GM12878 (cell line): ENCODE measurements at regions not wholly inside any gene's neighbourhood (a gene's known extent, or its start where the extent isn't known, plus 50 kb on each side); places are given as distances from the start of the nearest gene placed in this dataset.

ENCODE experiments used
- ATAC-seq: fragments of 200-7000 bp; cut with Tn5 transposase; 3 replicates; pipeline ENCODE4 v1.9.1; 2020; ENCODE audit warnings: mild to moderate bottlenecking, moderate library complexity
- BruUV-seq: library from RNA; stranded (reverse); fragments of 400-500 nt; replicated peaks from 2 replicates; lab custom pipeline; 2021; lab: Mats Ljungman, UMichigan
- CTCF ChIA-PET: fragments of 300-600 bp; sonication (Branson Sonifier 250); formaldehyde crosslinking; extraction: SDS; loops from one replicate; lab custom pipeline; 2021; ENCODE audit warnings: inconsistent platforms; lab: Yijun Ruan, JAX
- POLR2A ChIA-PET: fragments of 350-600 bp; formaldehyde crosslinking; extraction: SDS; loops from one replicate; lab custom pipeline; 2021; ENCODE audit warnings: inconsistent platforms; lab: Charles Lee
- RAD21 ChIA-PET: fragments of 300-600 bp; sonication (Branson Sonifier 250); formaldehyde crosslinking; loops from one replicate; lab custom pipeline; 2023; ENCODE audit warnings: antibody characterized with exemption; ENCODE audit not compliant: unreplicated experiment; lab: Charles Lee
- SMC1A ChIA-PET: fragments of 300-600 bp; sonication (Branson Sonifier 250); formaldehyde crosslinking; loops from one replicate; lab custom pipeline; 2023; ENCODE audit not compliant: unreplicated experiment, uncharacterized antibody; lab: Charles Lee
- DNase-seq: peaks from one replicate; pipeline ENCODE4 v3.0.0-alpha.2; 2011; ENCODE audit warnings: low read depth, low spot score
- FAIRE-seq: peaks from 3 replicates; lab custom pipeline; 2011; peaks lifted over from hg19 to GRCh38; lab: Jason Lieb, UNC
- H2AFZ ChIP-seq: 2 replicates; pipeline ENCODE4 v1.6.0; 2011; ENCODE audit warnings: low read depth, low read length, control low read depth; ENCODE audit not compliant: control insufficient read depth
- H3K27ac ChIP-seq: 2 replicates; pipeline ENCODE4 v1.5.1; 2011; ENCODE audit warnings: control low read depth; ENCODE audit not compliant: control insufficient read depth, insufficient read depth
- H3K27me3 ChIP-seq, 2 experiments: replicated peaks in 1 of 2; 2 replicates each; pipeline versions ENCODE4 v1.6.0 to v1.6.1; 2011; ENCODE audit warnings: low read length in 1 of 2; ENCODE audit not compliant: control insufficient read depth in 2 of 2, insufficient read depth in 2 of 2
- H3K36me3 ChIP-seq, 2 experiments: 2 replicates each; pipeline ENCODE4 v1.5.1; 2011; ENCODE audit warnings: low read length in 1 of 2; ENCODE audit not compliant: control insufficient read depth in 2 of 2, insufficient read depth in 2 of 2
- H3K4me1 ChIP-seq: 2 replicates; pipeline ENCODE4 v1.6.1; 2011; ENCODE audit warnings: mild to moderate bottlenecking, low read length, moderate library complexity, mixed read lengths; ENCODE audit not compliant: control insufficient read depth, insufficient read depth
- H3K4me2 ChIP-seq: 2 replicates; pipeline ENCODE4 v1.6.0; 2011; ENCODE audit warnings: control low read depth; ENCODE audit not compliant: control insufficient read depth, insufficient read depth
- H3K4me3 ChIP-seq: fragments of 200-600 bp; sonication (generic); 2 replicates; pipeline ENCODE4 v1.5.1; 2016
- H3K79me2 ChIP-seq: 2 replicates; pipeline ENCODE4 v1.6.0; 2011; ENCODE audit warnings: low read length; ENCODE audit not compliant: control insufficient read depth, insufficient read depth
- H3K9ac ChIP-seq: 2 replicates; pipeline ENCODE4 v1.8.0; 2011; ENCODE audit warnings: low read length, control low read depth, mixed read lengths; ENCODE audit not compliant: control insufficient read depth, insufficient read depth
- H3K9me3 ChIP-seq: replicated peaks from 3 replicates; pipeline ENCODE4 v1.5.1; 2011; ENCODE audit warnings: mild to moderate bottlenecking, low read length; ENCODE audit not compliant: control insufficient read depth, insufficient read depth
- H4K20me1 ChIP-seq: 2 replicates; pipeline ENCODE4 v1.6.0; 2011; ENCODE audit not compliant: control insufficient read depth, insufficient read depth
- DPF2 ChIP-seq: fragments of 450-650 bp; IDR thresholded peaks from 2 replicates; pipeline ENCODE4 v1.6.1; 2017; ENCODE audit warnings: mild to moderate bottlenecking
- RB1 ChIP-seq: fragments of 450-650 bp; formaldehyde crosslinking; IDR thresholded peaks from 2 replicates; pipeline ENCODE4 v1.6.1; 2017; ENCODE audit warnings: mild to moderate bottlenecking, borderline replicate concordance
- SMAD5 ChIP-seq: IDR thresholded peaks from 2 replicates; pipeline ENCODE4 v1.6.1; 2016; ENCODE audit warnings: antibody characterized with exemption, low read depth
- SUPT20H ChIP-seq: IDR thresholded peaks from 2 replicates; pipeline ENCODE4 v1.6.1; 2011; ENCODE audit warnings: low read depth, mild to moderate bottlenecking, low read length, moderate library complexity, borderline replicate concordance; ENCODE audit not compliant: control insufficient read depth
- TBL1XR1 ChIP-seq: IDR thresholded peaks from 2 replicates; pipeline ENCODE4 v1.6.1; 2012; ENCODE audit warnings: low read depth, low read length, improper control_type of control experiment
- in situ Hi-C: fragments of 300-500 bp; cut with MboI; formaldehyde crosslinking; loops from 9 replicates; pipeline ENCODE4 v1.14.3; 2018; ENCODE audit warnings: mixed read lengths
- intact Hi-C: fragments of 100-400 bp; cut with micrococcal nuclease; formaldehyde crosslinking; loops from one replicate; pipeline ENCODE4 v1.14.2; 2022; ENCODE audit not compliant: unreplicated experiment
- TF ChIP-seq, protein P1 (sequence below): fragments of 450-650 bp; IDR thresholded peaks from 2 replicates; pipeline ENCODE4 v1.6.1; 2017; ENCODE audit warnings: mild to moderate bottlenecking, moderate library complexity

DNA sequence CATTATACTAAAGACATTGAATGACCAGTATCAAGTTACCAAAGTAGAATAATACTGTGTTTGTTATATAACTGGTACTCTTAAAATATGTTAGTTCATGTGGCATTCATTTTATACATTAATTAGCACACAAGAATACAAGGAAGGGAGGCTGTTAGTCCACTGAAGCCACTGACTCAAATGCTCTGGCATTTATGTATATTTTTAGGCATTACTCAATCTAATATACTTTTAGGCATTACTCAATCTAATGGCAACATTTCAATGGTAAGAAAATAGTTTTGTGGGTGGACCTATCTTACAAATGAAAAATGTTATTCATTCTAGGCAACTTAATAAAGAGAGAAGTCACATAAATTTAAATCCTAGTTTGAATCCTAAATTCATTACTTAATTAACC is 874.4 kb upstream of the USP15 start:
- RAD21 ChIA-PET, result no interaction called here
- SMC1A ChIA-PET, result no interaction called here
- in situ Hi-C loops, result no loop called here

More for the DNA sequence above, 874.4 kb upstream of the USP15 start:
- ATAC-seq (no peak), DNase-seq (no peak), FAIRE-seq (no peak)
- TF ChIP-seq SMAD5, result no peak
- TF ChIP-seq TBL1XR1, result no peak
- TF ChIP-seq SUPT20H, result no peak
- TF ChIP-seq DPF2, result no peak
- TF ChIP-seq, protein P1, sequence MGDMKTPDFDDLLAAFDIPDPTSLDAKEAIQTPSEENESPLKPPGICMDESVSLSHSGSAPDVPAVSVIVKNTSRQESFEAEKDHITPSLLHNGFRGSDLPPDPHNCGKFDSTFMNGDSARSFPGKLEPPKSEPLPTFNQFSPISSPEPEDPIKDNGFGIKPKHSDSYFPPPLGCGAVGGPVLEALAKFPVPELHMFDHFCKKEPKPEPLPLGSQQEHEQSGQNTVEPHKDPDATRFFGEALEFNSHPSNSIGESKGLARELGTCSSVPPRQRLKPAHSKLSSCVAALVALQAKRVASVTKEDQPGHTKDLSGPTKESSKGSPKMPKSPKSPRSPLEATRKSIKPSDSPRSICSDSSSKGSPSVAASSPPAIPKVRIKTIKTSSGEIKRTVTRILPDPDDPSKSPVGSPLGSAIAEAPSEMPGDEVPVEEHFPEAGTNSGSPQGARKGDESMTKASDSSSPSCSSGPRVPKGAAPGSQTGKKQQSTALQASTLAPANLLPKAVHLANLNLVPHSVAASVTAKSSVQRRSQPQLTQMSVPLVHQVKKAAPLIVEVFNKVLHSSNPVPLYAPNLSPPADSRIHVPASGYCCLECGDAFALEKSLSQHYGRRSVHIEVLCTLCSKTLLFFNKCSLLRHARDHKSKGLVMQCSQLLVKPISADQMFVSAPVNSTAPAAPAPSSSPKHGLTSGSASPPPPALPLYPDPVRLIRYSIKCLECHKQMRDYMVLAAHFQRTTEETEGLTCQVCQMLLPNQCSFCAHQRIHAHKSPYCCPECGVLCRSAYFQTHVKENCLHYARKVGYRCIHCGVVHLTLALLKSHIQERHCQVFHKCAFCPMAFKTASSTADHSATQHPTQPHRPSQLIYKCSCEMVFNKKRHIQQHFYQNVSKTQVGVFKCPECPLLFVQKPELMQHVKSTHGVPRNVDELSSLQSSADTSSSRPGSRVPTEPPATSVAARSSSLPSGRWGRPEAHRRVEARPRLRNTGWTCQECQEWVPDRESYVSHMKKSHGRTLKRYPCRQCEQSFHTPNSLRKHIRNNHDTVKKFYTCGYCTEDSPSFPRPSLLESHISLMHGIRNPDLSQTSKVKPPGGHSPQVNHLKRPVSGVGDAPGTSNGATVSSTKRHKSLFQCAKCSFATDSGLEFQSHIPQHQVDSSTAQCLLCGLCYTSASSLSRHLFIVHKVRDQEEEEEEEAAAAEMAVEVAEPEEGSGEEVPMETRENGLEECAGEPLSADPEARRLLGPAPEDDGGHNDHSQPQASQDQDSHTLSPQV, result no peak
- no peak for TF ChIP-seq RB1
- H2AFZ ChIP-seq, result no peak overlapping the region
- no peaks in the 10 kb centered on the region for H3K27me3 ChIP-seq
- no peaks in the 10 kb centered on the region for H3K4me1 ChIP-seq
- H3K79me2 ChIP-seq, result no peaks in the 10 kb centered on the region
- H3K4me2 ChIP-seq, result no peak overlapping the region
- no TSS peak for BruUV-seq
- H3K4me3 ChIP-seq, result no peak overlapping the region
- H4K20me1 ChIP-seq, result no peaks in the 10 kb centered on the region
- H3K9ac ChIP-seq, result no peak overlapping the region
- H3K27ac ChIP-seq, result no peak overlapping the region
- H3K36me3 ChIP-seq, result no peaks in the 10 kb centered on the region
- ChIA-PET POLR2A (no interaction called here), CTCF (no interaction called here)
- no peaks in the 10 kb centered on the region for H3K9me3 ChIP-seq
- intact Hi-C loops, result no loop called here
